ENCODE measurements at regions not wholly inside any gene's neighbourhood (a gene's known extent, or its start where the extent isn't known, plus 50 kb on each side); places are given as distances from the start of the nearest gene placed in this dataset.

DNA sequence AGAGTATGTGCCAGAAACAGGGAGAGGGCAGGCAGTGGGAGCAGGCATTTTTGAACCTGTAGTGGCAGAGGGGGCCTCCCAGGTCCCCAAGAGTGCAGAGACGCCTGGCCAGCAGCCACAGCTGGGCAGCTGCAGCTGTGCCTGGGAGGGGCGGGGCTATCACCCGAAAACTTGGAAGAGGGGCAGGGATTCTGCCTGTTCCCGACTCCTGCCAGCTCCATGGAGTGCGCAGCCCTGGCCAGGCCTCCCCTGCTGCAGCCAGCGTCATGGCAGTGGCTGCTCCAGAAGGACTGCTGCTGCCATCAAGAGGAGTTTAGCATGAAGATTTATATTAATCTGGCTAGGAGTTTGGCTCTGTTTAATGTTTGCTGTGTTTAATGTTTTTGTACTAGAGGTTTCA is 532.1 kb upstream of the PITX2 start:
- TF ChIP-seq, protein P1, sequence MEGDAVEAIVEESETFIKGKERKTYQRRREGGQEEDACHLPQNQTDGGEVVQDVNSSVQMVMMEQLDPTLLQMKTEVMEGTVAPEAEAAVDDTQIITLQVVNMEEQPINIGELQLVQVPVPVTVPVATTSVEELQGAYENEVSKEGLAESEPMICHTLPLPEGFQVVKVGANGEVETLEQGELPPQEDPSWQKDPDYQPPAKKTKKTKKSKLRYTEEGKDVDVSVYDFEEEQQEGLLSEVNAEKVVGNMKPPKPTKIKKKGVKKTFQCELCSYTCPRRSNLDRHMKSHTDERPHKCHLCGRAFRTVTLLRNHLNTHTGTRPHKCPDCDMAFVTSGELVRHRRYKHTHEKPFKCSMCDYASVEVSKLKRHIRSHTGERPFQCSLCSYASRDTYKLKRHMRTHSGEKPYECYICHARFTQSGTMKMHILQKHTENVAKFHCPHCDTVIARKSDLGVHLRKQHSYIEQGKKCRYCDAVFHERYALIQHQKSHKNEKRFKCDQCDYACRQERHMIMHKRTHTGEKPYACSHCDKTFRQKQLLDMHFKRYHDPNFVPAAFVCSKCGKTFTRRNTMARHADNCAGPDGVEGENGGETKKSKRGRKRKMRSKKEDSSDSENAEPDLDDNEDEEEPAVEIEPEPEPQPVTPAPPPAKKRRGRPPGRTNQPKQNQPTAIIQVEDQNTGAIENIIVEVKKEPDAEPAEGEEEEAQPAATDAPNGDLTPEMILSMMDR (IDR thresholded peaks at IDR 0.05; ENCODE audit: low read length): no peak
- no peak for TF ChIP-seq EZH2 (optimal IDR thresholded peaks at IDR 0.05; ENCODE audit: low read depth, low read length)

Data from MM.1S (cell line).